Osteocyte (in vitro differentiated cells): ENCODE measurements at regions not wholly inside any gene's neighbourhood (a gene's known extent, or its start where the extent isn't known, plus 50 kb on each side); places are given as distances from the start of the nearest gene placed in this dataset.

Source experiments
- DNase-seq: peaks from one replicate; pipeline ENCODE4 v3.0.0; 2021; ENCODE audit warnings: mixed read lengths; ENCODE audit not compliant: unreplicated experiment; ENCODE audit errors: extremely low spot score
- H3K27ac Mint-ChIP-seq: one replicate; pipeline ENCODE4 v1.8.0; 2021; ENCODE audit warnings: mild to moderate bottlenecking, mixed read lengths; ENCODE audit not compliant: unreplicated experiment
- H3K27me3 Mint-ChIP-seq: one replicate; pipeline ENCODE4 v1.8.0; 2021; ENCODE audit warnings: mixed read lengths; ENCODE audit not compliant: unreplicated experiment
- H3K36me3 Mint-ChIP-seq: one replicate; pipeline ENCODE4 v1.8.0; 2021; ENCODE audit warnings: mixed read lengths; ENCODE audit not compliant: unreplicated experiment
- H3K4me1 Mint-ChIP-seq: one replicate; pipeline ENCODE4 v1.8.0; 2021; ENCODE audit warnings: mixed read lengths; ENCODE audit not compliant: unreplicated experiment
- H3K4me3 Mint-ChIP-seq: one replicate; pipeline ENCODE4 v1.8.0; 2021; ENCODE audit warnings: mild to moderate bottlenecking, moderate library complexity, mixed read lengths; ENCODE audit not compliant: unreplicated experiment
- H3K9me3 Mint-ChIP-seq: one replicate; pipeline ENCODE4 v1.8.0; 2021; ENCODE audit warnings: mixed read lengths; ENCODE audit not compliant: unreplicated experiment
- TF ChIP-seq, protein P1 (sequence below): fragments of 200-600 bp; sonication (generic); IDR thresholded peaks from 2 replicates; pipeline ENCODE4 v1.5.0; 2021; ENCODE audit warnings: antibody characterized with exemption, mild to moderate bottlenecking, moderate library complexity

DNA sequence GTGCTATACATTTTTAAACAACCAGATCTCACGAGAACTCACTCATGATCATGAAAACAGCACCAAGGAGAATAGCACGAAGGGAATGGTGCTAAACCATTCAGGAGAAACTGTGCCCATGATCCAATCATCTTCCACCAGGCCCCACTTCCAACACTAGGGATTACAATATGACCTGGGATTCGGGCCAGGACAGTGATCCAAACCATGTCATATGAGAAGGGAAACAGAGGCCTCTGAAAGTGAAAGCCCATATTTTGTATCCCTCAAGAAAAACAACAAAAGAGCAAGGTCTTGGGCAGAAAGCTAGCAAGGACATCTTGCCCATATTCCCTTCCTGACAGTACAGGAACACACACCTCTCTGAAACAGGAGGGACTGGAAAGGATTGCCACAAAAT lies 163.9 kb upstream of the VASH1 start:
- TF ChIP-seq, protein P1, sequence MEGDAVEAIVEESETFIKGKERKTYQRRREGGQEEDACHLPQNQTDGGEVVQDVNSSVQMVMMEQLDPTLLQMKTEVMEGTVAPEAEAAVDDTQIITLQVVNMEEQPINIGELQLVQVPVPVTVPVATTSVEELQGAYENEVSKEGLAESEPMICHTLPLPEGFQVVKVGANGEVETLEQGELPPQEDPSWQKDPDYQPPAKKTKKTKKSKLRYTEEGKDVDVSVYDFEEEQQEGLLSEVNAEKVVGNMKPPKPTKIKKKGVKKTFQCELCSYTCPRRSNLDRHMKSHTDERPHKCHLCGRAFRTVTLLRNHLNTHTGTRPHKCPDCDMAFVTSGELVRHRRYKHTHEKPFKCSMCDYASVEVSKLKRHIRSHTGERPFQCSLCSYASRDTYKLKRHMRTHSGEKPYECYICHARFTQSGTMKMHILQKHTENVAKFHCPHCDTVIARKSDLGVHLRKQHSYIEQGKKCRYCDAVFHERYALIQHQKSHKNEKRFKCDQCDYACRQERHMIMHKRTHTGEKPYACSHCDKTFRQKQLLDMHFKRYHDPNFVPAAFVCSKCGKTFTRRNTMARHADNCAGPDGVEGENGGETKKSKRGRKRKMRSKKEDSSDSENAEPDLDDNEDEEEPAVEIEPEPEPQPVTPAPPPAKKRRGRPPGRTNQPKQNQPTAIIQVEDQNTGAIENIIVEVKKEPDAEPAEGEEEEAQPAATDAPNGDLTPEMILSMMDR: no peak
- Mint-ChIP-seq H3K27ac (no peak overlapping the region), H3K4me1 (no peaks in the 10 kb centered on the region), H3K36me3 (no peaks in the 10 kb centered on the region), H3K9me3 (peaks cover 7% of the 10 kb centered on the region), H3K27me3 (peaks cover 3% of the 10 kb centered on the region), H3K4me3 (no peak overlapping the region)
- no peak for DNase-seq

DNA sequence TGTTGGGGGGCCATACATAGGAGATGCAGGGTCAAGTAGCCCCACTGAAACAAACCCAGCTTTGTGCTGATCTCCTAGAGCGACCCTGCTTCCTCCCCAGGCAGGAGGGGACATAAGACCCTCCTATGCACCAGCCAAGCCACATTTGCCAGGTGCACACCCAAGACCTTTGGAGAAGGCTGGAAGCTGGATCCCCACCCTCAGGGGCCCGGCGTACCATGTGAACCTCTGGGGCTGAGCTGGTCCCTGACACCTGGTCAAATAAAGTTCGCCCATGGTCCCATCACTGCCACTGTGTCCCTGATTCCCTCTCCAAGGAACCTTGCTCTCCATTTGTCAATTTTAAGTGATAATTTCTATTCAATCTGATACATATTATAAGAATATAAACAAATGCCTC lies 162.1 kb upstream of the VASH1 start:
- Mint-ChIP-seq H3K27me3 (peaks cover 3% of the 10 kb centered on the region), H3K4me1 (no peaks in the 10 kb centered on the region), H3K4me3 (no peak overlapping the region), H3K36me3 (no peaks in the 10 kb centered on the region), H3K27ac (no peak overlapping the region), H3K9me3 (peaks cover 7% of the 10 kb centered on the region)
- TF ChIP-seq, protein P1: no peak
- DNase-seq: no peak

DNA sequence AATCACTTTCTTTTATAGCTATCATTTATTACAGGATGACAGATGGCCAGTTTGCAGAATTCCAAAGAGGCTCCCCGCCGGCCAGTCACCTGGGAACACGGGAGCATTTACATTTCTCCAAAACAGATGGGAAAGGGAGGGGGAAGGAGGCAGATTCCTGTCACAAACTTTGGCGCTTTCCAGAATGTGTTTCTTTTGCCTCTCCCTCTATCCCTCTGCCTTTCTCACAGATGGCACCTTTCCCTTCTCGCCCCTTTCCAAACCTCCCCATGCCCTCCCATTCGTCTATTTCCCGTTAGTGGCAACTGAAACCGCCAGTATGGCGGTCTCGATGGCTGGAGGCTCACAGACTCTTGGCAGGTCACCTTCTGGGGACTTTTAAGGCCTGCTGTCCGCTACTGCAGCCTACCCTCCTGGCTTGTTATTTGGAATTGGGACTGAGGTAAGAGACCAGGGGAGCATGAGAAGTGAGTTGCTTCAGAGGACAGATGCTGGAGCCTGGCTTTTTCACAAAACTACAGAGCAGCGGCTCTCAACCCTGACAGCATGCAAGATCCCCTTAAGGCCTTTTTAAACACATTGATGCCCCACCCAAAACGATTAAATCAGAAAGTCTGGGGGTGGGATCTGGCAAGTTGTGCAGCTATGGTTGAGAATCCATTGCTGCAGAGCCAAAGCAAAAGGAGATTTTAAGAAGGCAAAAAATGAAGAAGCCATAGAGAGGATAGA lies 161.5 kb upstream of the VASH1 start:
- TF ChIP-seq, protein P1: no peak
- H3K27me3 Mint-ChIP-seq: peaks cover 3% of the 10 kb centered on the region
- H3K4me3 Mint-ChIP-seq: no peak overlapping the region
- H3K4me1 Mint-ChIP-seq: no peaks in the 10 kb centered on the region
- H3K9me3 Mint-ChIP-seq: peaks cover 7% of the 10 kb centered on the region
- DNase-seq: no peak
- no peaks in the 10 kb centered on the region for H3K36me3 Mint-ChIP-seq
- no peak overlapping the region for H3K27ac Mint-ChIP-seq

DNA sequence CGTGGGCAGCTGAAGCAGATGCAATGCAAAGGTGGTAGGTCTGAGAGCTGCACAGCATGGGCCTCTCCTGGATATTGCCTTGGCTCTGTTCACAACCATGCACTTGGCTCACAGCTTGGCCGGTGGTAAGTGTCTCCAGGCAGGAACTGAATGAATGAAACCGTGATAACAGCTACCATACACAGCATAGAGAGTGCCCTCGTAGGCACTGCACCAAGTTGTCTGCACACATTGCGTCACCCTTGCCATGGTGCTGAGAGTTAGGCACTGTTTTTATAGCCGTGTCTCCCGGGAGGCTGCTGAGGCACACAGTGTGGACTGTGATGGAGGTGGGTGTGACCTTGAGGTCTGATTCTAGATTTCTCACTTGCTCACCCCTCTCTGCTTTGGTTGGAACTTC lies 157.6 kb upstream of the VASH1 start:
- H3K4me3 Mint-ChIP-seq: no peak overlapping the region
- no peak for DNase-seq
- TF ChIP-seq, protein P1: no peak
- H3K4me1 Mint-ChIP-seq: no peaks in the 10 kb centered on the region
- H3K36me3 Mint-ChIP-seq: no peaks in the 10 kb centered on the region
- H3K27ac Mint-ChIP-seq: no peak overlapping the region
- H3K9me3 Mint-ChIP-seq: peaks cover 7% of the 10 kb centered on the region
- H3K27me3 Mint-ChIP-seq: peaks cover 1% of the 10 kb centered on the region

DNA sequence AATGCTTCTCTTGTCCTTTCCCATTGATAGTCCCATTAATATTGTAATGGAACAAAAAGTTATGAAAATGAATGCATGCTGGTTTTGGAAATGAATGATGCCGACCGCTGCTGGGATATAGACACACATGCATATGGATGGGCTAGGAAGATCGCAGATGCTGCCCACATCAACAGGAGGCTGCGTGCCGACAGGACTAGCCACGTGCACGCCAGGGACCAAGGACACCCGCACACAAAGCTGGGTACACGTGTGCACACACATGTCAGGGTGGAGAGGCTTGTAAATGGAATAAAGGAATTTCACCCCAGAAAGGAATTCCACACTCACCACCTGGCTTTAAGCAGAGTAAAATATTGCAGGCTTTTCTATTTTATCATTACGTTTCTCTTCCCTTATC lies 153.8 kb upstream of the VASH1 start:
- no peak for DNase-seq
- Mint-ChIP-seq H3K4me3 (no peak overlapping the region), H3K4me1 (no peaks in the 10 kb centered on the region), H3K36me3 (no peaks in the 10 kb centered on the region), H3K27ac (no peak overlapping the region), H3K27me3 (peaks cover 4% of the 10 kb centered on the region), H3K9me3 (no peaks in the 10 kb centered on the region)
- TF ChIP-seq, protein P1: no peak
